Fibroblast of lung (primary cell): ENCODE measurements at regions not wholly inside any gene's neighbourhood (a gene's known extent, or its start where the extent isn't known, plus 50 kb on each side); places are given as distances from the start of the nearest gene placed in this dataset.

ENCODE experiments used
- EZH2 ChIP-seq: IDR thresholded peaks from 2 replicates; pipeline ENCODE4 v1.5.1; 2012; ENCODE audit warnings: low read length, control low read depth, mild to moderate bottlenecking; ENCODE audit errors: missing control alignments
- TF ChIP-seq, protein P1 (sequence below), 2 donors: IDR thresholded peaks in 1 of 2; conservative IDR thresholded peaks in 1 of 2; 1 replicate in 1 of 2; 2 replicates in 1 of 2; pipeline ENCODE4 v1.5.1; 2011 to 2012; ENCODE audit warnings: low read length in 2 of 2, control low read depth in 1 of 2, inconsistent platforms in 1 of 2, low read depth in 1 of 2, mild to moderate bottlenecking in 1 of 2

DNA sequence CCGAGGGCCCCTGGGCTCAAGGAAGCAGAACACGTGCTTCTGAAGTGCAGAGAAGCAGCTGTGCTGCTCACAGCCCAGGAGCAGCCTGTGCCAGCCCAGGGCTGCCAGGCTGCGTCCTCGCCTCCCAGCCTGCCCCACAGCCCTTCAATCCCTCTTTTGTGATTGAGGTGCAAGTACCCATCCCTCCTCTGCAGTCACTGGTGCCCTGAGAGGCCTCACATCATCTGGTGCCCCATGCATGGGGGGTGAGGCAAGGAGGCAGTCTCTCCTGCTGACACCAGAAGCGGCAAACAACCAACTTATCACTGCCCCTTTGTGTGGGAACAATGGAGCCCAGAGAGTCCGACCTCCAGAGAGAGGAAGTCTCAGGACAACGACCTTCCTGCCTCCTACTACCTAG, 49.8 kb upstream of the FGFR2 start:
- TF ChIP-seq, protein P1, sequence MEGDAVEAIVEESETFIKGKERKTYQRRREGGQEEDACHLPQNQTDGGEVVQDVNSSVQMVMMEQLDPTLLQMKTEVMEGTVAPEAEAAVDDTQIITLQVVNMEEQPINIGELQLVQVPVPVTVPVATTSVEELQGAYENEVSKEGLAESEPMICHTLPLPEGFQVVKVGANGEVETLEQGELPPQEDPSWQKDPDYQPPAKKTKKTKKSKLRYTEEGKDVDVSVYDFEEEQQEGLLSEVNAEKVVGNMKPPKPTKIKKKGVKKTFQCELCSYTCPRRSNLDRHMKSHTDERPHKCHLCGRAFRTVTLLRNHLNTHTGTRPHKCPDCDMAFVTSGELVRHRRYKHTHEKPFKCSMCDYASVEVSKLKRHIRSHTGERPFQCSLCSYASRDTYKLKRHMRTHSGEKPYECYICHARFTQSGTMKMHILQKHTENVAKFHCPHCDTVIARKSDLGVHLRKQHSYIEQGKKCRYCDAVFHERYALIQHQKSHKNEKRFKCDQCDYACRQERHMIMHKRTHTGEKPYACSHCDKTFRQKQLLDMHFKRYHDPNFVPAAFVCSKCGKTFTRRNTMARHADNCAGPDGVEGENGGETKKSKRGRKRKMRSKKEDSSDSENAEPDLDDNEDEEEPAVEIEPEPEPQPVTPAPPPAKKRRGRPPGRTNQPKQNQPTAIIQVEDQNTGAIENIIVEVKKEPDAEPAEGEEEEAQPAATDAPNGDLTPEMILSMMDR (conservative IDR thresholded peaks at IDR 0.05 in 1 of 2, IDR thresholded peaks at IDR 0.05 in 1 of 2; ENCODE audit: low read depth in 1 of 2, low read length in 2 of 2), result no peak
- no peak for TF ChIP-seq EZH2
